NCI-H748 (cell line): ENCODE measurements at regions not wholly inside any gene's neighbourhood (a gene's known extent, or its start where the extent isn't known, plus 50 kb on each side); places are given as distances from the start of the nearest gene placed in this dataset.
"Not testable (repeated sequence)": the region's sequence is repeated elsewhere in the genome, so short reads cannot be mapped to it uniquely, and the experiment has no call there.

ENCODE experiments used
- DNase-seq: peaks from one replicate; lab custom pipeline; 2025; ENCODE audit not compliant: unreplicated experiment; lab: John Stamatoyannopoulos, UW

- DNase-seq: peak; percentile 24
These were observed 260.1 kb downstream of the MEF2C start for GRCh38 chr5:88622890-88623289.

GRCh38 chr5:88615767-88616166 is 267.2 kb downstream of the MEF2C start:
- DNase-seq: not testable (repeated sequence)

- DNase-seq: no peak
These were observed 269.9 kb downstream of the MEF2C start for GRCh38 chr5:88613051-88613450.

GRCh38 chr5:88610586-88610985 is 272.4 kb downstream of the MEF2C start:
- DNase-seq: no peak

GRCh38 chr5:88607492-88607891 is 275.5 kb downstream of the MEF2C start:
- no peak for DNase-seq

- DNase-seq: no peak
These were observed 276.4 kb downstream of the MEF2C start for GRCh38 chr5:88606626-88607025.

- DNase-seq: no peak
These were observed 276.8 kb downstream of the MEF2C start for GRCh38 chr5:88606173-88606572.

- DNase-seq: peak; percentile 30
These were observed 280.4 kb downstream of the MEF2C start for GRCh38 chr5:88602584-88602983.

- DNase-seq: no peak
These were observed 288.5 kb downstream of the MEF2C start for GRCh38 chr5:88594441-88594840.

- no peak for DNase-seq
These were observed 294.4 kb downstream of the MEF2C start for GRCh38 chr5:88588609-88589008.

GRCh38 chr5:88583471-88583870 is 299.5 kb downstream of the MEF2C start:
- DNase-seq: no peak

GRCh38 chr5:88558366-88558765 is 289.7 kb upstream of the TMEM161B start:
- DNase-seq: no peak

GRCh38 chr5:88557881-88558280 is 289.2 kb upstream of the TMEM161B start:
- no peak for DNase-seq

GRCh38 chr5:88557131-88557530 is 288.5 kb upstream of the TMEM161B start:
- no peak for DNase-seq

GRCh38 chr5:88556406-88556805 is 287.8 kb upstream of the TMEM161B start:
- DNase-seq: no peak

- DNase-seq: no peak
These were observed 287.0 kb upstream of the TMEM161B start for GRCh38 chr5:88555674-88556073.

- no peak for DNase-seq
These were observed 285.3 kb upstream of the TMEM161B start for GRCh38 chr5:88553986-88554385.

GRCh38 chr5:88553136-88553875 is 284.7 kb upstream of the TMEM161B start:
- no peak for DNase-seq

GRCh38 chr5:88552426-88552825 is 283.8 kb upstream of the TMEM161B start:
- no peak for DNase-seq

- peak; percentile 27 for DNase-seq
These were observed 283.2 kb upstream of the TMEM161B start for GRCh38 chr5:88551724-88552345.

- DNase-seq: no peak
These were observed 282.1 kb upstream of the TMEM161B start for GRCh38 chr5:88550736-88551135.

- DNase-seq: no peak
These were observed 279.6 kb upstream of the TMEM161B start for GRCh38 chr5:88548136-88548805.
